AG04450 (cell line): ENCODE measurements at regions not wholly inside any gene's neighbourhood (a gene's known extent, or its start where the extent isn't known, plus 50 kb on each side); places are given as distances from the start of the nearest gene placed in this dataset.

Experiments used
- CTCF ChIA-PET: fragments of 300-600, 350-600 bp; formaldehyde crosslinking; extraction: SDS; loops from one replicate; lab custom pipeline; 2022; ENCODE audit warnings: antibody characterized with exemption, inconsistent platforms; lab: Charles Lee
- POLR2A ChIA-PET: fragments of 350-600 bp; formaldehyde crosslinking; extraction: SDS; loops from one replicate; lab custom pipeline; 2021; ENCODE audit warnings: antibody characterized with exemption, inconsistent platforms; lab: Yijun Ruan, JAX
- DNase-seq: peaks from one replicate; pipeline ENCODE4 v3.0.0-alpha.2; 2011; ENCODE audit warnings: low read depth, low spot score
- H3K27ac ChIP-seq: one replicate; pipeline ENCODE4 v1.5.1; 2012; ENCODE audit warnings: low read depth, low read length, control low read depth
- H3K27me3 ChIP-seq: one replicate; pipeline ENCODE4 v1.6.0; 2012; ENCODE audit warnings: low read length; ENCODE audit not compliant: control insufficient read depth, insufficient read depth
- H3K4me3 ChIP-seq: 2 replicates; pipeline ENCODE4 v1.5.1; 2011; ENCODE audit warnings: mild to moderate bottlenecking, low read depth, low read length, control low read depth
- H3K9me3 ChIP-seq: 2 replicates; pipeline ENCODE4 v1.5.1; 2012; ENCODE audit warnings: low read length; ENCODE audit not compliant: control insufficient read depth, insufficient read depth
- TF ChIP-seq, protein P1 (sequence below): IDR thresholded peaks from 2 replicates; pipeline ENCODE4 v1.5.1; 2011; ENCODE audit warnings: low read depth, low read length, control low read depth, inconsistent platforms

GRCh38 chr12:71250166-71250565 lies 92.4 kb upstream of the TSPAN8 start:
- no peak for DNase-seq
- TF ChIP-seq, protein P1, sequence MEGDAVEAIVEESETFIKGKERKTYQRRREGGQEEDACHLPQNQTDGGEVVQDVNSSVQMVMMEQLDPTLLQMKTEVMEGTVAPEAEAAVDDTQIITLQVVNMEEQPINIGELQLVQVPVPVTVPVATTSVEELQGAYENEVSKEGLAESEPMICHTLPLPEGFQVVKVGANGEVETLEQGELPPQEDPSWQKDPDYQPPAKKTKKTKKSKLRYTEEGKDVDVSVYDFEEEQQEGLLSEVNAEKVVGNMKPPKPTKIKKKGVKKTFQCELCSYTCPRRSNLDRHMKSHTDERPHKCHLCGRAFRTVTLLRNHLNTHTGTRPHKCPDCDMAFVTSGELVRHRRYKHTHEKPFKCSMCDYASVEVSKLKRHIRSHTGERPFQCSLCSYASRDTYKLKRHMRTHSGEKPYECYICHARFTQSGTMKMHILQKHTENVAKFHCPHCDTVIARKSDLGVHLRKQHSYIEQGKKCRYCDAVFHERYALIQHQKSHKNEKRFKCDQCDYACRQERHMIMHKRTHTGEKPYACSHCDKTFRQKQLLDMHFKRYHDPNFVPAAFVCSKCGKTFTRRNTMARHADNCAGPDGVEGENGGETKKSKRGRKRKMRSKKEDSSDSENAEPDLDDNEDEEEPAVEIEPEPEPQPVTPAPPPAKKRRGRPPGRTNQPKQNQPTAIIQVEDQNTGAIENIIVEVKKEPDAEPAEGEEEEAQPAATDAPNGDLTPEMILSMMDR = no peak
- no peak overlapping the region for H3K27ac ChIP-seq
- no peaks in the 10 kb centered on the region for H3K27me3 ChIP-seq
- H3K4me3 ChIP-seq = no peak overlapping the region
- H3K9me3 ChIP-seq = no peaks in the 10 kb centered on the region; the same call in none of the 2 replicates
- CTCF ChIA-PET = no interaction called here
- POLR2A ChIA-PET = no interaction called here

- DNase-seq = no peak
- Histone ChIP-seq H3K27ac (no peak overlapping the region), H3K4me3 (no peak overlapping the region), H3K27me3 (no peaks in the 10 kb centered on the region), H3K9me3 (no peaks in the 10 kb centered on the region)
- POLR2A ChIA-PET = no interaction called here
- TF ChIP-seq, protein P1 = no peak
- CTCF ChIA-PET = no interaction called here
Measured at GRCh38 chr12:71243370-71243769, 85.6 kb upstream of the TSPAN8 start.

- DNase-seq = no peak
- Histone ChIP-seq H3K4me3 (no peak overlapping the region), H3K27me3 (no peaks in the 10 kb centered on the region), H3K27ac (no peak overlapping the region), H3K9me3 (no peaks in the 10 kb centered on the region)
- POLR2A ChIA-PET = no interaction called here
- TF ChIP-seq, protein P1 = no peak
- CTCF ChIA-PET = no interaction called here
Measured at GRCh38 chr12:71242511-71242910, 84.7 kb upstream of the TSPAN8 start.

DNA sequence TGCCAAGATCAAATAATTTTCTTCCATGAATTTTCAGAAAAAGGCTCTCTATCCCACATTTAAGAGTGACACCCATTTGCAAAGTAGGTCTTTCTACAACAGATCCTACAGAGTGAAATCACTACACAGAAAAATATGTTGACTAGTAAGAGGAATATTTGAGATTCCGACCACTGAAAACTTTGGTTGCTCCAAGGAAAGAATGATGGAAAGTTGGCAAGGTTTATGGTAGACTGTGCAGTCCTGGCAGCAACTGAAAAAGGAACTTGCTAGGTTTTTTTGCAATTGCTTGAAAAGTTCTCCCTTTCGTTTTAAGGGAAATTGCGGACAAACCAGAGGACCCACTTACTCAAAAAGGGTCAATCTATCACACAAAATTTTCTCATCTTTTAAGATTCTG lies 83.1 kb upstream of the TSPAN8 start:
- no peak overlapping the region for H3K27ac ChIP-seq

GRCh38 chr12:71239731-71240130 lies 81.9 kb upstream of the TSPAN8 start:
- CTCF ChIA-PET = no interaction called here
- TF ChIP-seq, protein P1 = no peak
- H3K4me3 ChIP-seq = no peak overlapping the region
- POLR2A ChIA-PET = no interaction called here
- no peaks in the 10 kb centered on the region for H3K27me3 ChIP-seq
- no peaks in the 10 kb centered on the region for H3K9me3 ChIP-seq
- H3K27ac ChIP-seq = no peak overlapping the region
- no peak for DNase-seq

More for the DNA sequence above, 83.1 kb upstream of the TSPAN8 start:
- Histone ChIP-seq H3K27me3 (no peaks in the 10 kb centered on the region), H3K9me3 (no peaks in the 10 kb centered on the region), H3K4me3 (no peak overlapping the region)
- TF ChIP-seq, protein P1 = no peak
- no peak for DNase-seq
- POLR2A ChIA-PET = no interaction called here
- CTCF ChIA-PET = no interaction called here
